Loucy (cell line): ENCODE measurements at regions not wholly inside any gene's neighbourhood (a gene's known extent, or its start where the extent isn't known, plus 50 kb on each side); places are given as distances from the start of the nearest gene placed in this dataset.

ENCODE experiments used
- H2AFZ ChIP-seq: fragments of 200-600 bp; sonication (generic); 2 replicates; pipeline ENCODE4 v1.6.0; 2016; ENCODE audit warnings: antibody characterized with exemption, mild to moderate bottlenecking, low read length, moderate library complexity
- H3F3A ChIP-seq: fragments of 200-600 bp; 2 replicates; pipeline ENCODE4 v1.6.0; 2016; ENCODE audit warnings: antibody characterized with exemption, low read depth, mild to moderate bottlenecking
- H3K27me3 ChIP-seq: fragments of 200-600 bp; sonication (generic); 2 replicates; pipeline ENCODE4 v1.6.1; 2014; ENCODE audit warnings: low read length, mild to moderate bottlenecking; ENCODE audit not compliant: insufficient read depth, poor library complexity, severe bottlenecking
- H3K36me3 ChIP-seq: fragments of 200-600 bp; sonication (generic); 2 replicates; pipeline ENCODE4 v1.6.1; 2016; ENCODE audit warnings: low read length; ENCODE audit not compliant: insufficient read depth
- H3K4me1 ChIP-seq: fragments of 200-600 bp; sonication (generic); 2 replicates; pipeline ENCODE4 v1.5.1; 2014; ENCODE audit warnings: low read length, mild to moderate bottlenecking; ENCODE audit not compliant: insufficient read depth, poor library complexity, severe bottlenecking
- H3K4me2 ChIP-seq: fragments of 200-600 bp; sonication (generic); 2 replicates; pipeline ENCODE4 v1.6.0; 2014; ENCODE audit warnings: antibody characterized with exemption, low read length, low read depth, mild to moderate bottlenecking; ENCODE audit not compliant: poor library complexity, severe bottlenecking
- H3K4me3 ChIP-seq: fragments of 200-600 bp; sonication (generic); 2 replicates; pipeline ENCODE4 v1.5.1; 2014; ENCODE audit warnings: low read length, mild to moderate bottlenecking, mixed read lengths; ENCODE audit not compliant: poor library complexity, severe bottlenecking
- H3K79me2 ChIP-seq: fragments of 200-600 bp; sonication (generic); 2 replicates; pipeline ENCODE4 v1.6.1; 2014; ENCODE audit warnings: low read length; ENCODE audit not compliant: insufficient read depth
- H3K9ac ChIP-seq: fragments of 200-600 bp; sonication (generic); 2 replicates; pipeline ENCODE4 v1.6.0; 2014; ENCODE audit warnings: mild to moderate bottlenecking, low read depth, low read length, moderate library complexity; ENCODE audit not compliant: poor library complexity, severe bottlenecking
- H3K9me2 ChIP-seq: fragments of 200-600 bp; sonication (generic); replicated peaks from 2 replicates; pipeline ENCODE4 v1.6.1; 2016; ENCODE audit warnings: low read depth, low read length, mixed read lengths
- H3K9me3 ChIP-seq: fragments of 200-600 bp; sonication (generic); 2 replicates; pipeline ENCODE4 v1.6.1; 2014; ENCODE audit warnings: mild to moderate bottlenecking, antibody characterized with exemption, low read length, low read depth; ENCODE audit not compliant: insufficient read depth
- H4K20me1 ChIP-seq: fragments of 200-600 bp; sonication (generic); 2 replicates; pipeline ENCODE4 v1.6.0; 2014; ENCODE audit warnings: antibody characterized with exemption, low read length, mild to moderate bottlenecking; ENCODE audit not compliant: insufficient read depth, poor library complexity, severe bottlenecking
- CTCF ChIP-seq: fragments of 200-600 bp; sonication (generic); conservative IDR thresholded peaks from 2 replicates; pipeline ENCODE4 v1.5.1; 2014; ENCODE audit warnings: mild to moderate bottlenecking, antibody characterized with exemption, low read length
- EZH2phosphoT487 ChIP-seq: fragments of 200-600 bp; IDR thresholded peaks from 2 replicates; pipeline ENCODE4 v1.6.1; 2018; ENCODE audit warnings: antibody characterized with exemption, mild to moderate bottlenecking, moderate library complexity, borderline replicate concordance

GRCh38 chr3:72383230-72383629 lies 465.0 kb downstream of the SHQ1 start:
- H3K9me3 ChIP-seq = no peaks in the 10 kb centered on the region
- peaks cover 100% of the 10 kb centered on the region for H3K79me2 ChIP-seq
- H3K36me3 ChIP-seq = peaks cover 14% of the 10 kb centered on the region; the same call in 1 of the 2 replicates
- peaks cover 91% of the 10 kb centered on the region for H3K4me1 ChIP-seq
- peaks cover 95% of the 10 kb centered on the region for H4K20me1 ChIP-seq
- H3K9ac ChIP-seq = no peak overlapping the region
- H3K4me2 ChIP-seq = no peak overlapping the region
- no peak overlapping the region for H2AFZ ChIP-seq
- no peaks in the 10 kb centered on the region for H3F3A ChIP-seq
- H3K4me3 ChIP-seq = no peak overlapping the region
- TF ChIP-seq EZH2phosphoT487 = no peak
- TF ChIP-seq CTCF = no peak
- no peaks in the 10 kb centered on the region for H3K9me2 ChIP-seq
- H3K27me3 ChIP-seq = no peaks in the 10 kb centered on the region

- no peaks in the 10 kb centered on the region for H3F3A ChIP-seq
- no peaks in the 10 kb centered on the region for H3K27me3 ChIP-seq
- no peaks in the 10 kb centered on the region for H3K9me2 ChIP-seq
- no peak overlapping the region for H3K9ac ChIP-seq
- no peak overlapping the region for H2AFZ ChIP-seq
- no peak overlapping the region for H3K4me3 ChIP-seq
- peaks cover 87% of the 10 kb centered on the region for H3K4me1 ChIP-seq
- H3K4me2 ChIP-seq = peak overlapping the region; percentile 12
- no peaks in the 10 kb centered on the region for H3K9me3 ChIP-seq
- H3K36me3 ChIP-seq = peaks cover 18% of the 10 kb centered on the region; the same call in 1 of the 2 replicates
- TF ChIP-seq CTCF = no peak
- H3K79me2 ChIP-seq = peaks cover 96% of the 10 kb centered on the region
- peaks cover 90% of the 10 kb centered on the region for H4K20me1 ChIP-seq
These were observed 465.8 kb downstream of the SHQ1 start for GRCh38 chr3:72382460-72382859.

GRCh38 chr3:72381584-72381983 lies 466.7 kb downstream of the SHQ1 start:
- Histone ChIP-seq H3K4me3 (no peak overlapping the region), H3K9ac (no peak overlapping the region), H3F3A (peaks cover under 1% of the 10 kb centered on the region; the same call in 1 of the 2 replicates), H3K9me2 (no peaks in the 10 kb centered on the region), H3K4me2 (peak overlapping the region; percentile 46), H2AFZ (no peak overlapping the region), H3K36me3 (peaks cover 24% of the 10 kb centered on the region; the same call in 1 of the 2 replicates), H4K20me1 (peaks cover 81% of the 10 kb centered on the region), H3K9me3 (no peaks in the 10 kb centered on the region), H3K4me1 (peaks cover 93% of the 10 kb centered on the region), H3K79me2 (peaks cover 93% of the 10 kb centered on the region), H3K27me3 (no peaks in the 10 kb centered on the region)
- no peak for TF ChIP-seq EZH2phosphoT487
- no peak for TF ChIP-seq CTCF
